GDM1 (cell line): ENCODE measurements at regions not wholly inside any gene's neighbourhood (a gene's known extent, or its start where the extent isn't known, plus 50 kb on each side); places are given as distances from the start of the nearest gene placed in this dataset.
"Not testable (repeated sequence)": the region's sequence is repeated elsewhere in the genome, so short reads cannot be mapped to it uniquely, and the experiment has no call there.

Experiments used
- DNase-seq: peaks from one replicate; lab custom pipeline; 2025; lab: John Stamatoyannopoulos, UW

DNA sequence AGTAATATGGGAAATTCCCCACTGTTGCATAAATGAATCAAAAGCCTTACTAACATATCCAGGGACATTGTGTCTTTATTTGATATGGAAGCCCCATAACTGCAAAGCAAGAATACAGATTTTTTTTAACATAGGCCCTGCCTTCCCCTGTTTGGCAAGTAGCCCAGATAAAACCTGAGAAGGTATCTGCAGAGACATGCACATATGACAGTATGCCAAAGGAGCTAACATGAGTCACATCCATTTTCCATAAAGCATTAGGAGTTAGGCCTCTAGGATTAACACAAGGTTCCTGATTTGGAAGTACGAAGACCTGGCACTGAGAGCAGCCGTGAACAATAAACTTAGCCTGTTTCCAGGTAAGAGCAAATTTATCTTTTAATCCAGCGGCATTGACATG, 1505.9 kb downstream of the UQCRFS1 start:
- DNase-seq = not testable (repeated sequence)

DNA sequence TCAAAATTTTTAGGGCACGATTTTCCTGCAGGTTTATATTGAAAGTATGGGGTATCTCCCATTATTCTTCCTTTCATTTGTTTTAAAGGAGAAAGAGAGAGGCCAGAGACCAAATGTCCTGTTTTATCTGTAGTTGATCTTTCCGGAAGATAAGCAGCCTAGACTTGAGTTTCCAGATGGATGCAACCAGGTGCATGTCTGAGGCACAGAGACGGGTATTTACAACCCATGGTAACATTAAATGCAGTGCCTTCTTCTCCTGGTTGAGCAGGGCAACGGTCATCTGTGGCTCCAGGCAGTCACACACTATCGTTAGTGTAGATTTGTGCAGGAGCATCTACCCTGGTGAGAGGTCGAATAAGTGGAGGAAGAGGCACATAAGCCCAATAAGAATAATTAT, 1507.1 kb downstream of the UQCRFS1 start:
- DNase-seq = no peak

DNA sequence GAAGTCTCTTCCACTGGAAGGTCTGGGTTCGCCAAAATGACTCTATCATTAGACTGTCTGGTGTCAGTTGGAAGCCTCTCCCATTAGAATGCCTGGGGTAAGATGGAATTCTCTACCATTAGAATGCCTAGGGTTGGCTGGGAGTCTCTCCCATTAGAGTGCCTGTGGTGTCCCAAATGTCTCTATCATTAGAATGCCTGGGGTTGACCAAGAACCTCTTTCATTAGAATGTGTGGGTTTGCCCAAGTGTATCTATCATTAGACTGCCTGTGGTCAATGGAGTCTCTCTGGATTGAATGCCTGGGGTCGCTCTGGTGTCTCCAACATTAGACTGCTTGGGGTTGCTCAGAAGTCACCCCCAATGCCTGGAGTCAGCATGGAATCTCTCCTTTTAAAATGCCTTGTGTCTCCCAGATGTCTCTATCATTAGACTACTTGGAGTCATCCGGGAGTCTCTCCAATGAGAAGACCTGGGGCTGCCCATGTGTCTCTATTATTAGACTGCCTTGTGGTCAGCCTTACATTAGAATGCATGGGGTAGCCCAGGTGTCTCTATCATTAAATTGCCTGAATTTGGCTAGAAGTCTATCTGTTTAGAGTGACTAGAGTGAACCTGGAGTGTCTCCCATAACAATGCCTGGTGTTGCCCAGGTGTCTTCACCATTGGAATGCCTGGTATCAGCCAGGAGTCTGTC, 1518.4 kb downstream of the UQCRFS1 start:
- DNase-seq = no peak

DNA sequence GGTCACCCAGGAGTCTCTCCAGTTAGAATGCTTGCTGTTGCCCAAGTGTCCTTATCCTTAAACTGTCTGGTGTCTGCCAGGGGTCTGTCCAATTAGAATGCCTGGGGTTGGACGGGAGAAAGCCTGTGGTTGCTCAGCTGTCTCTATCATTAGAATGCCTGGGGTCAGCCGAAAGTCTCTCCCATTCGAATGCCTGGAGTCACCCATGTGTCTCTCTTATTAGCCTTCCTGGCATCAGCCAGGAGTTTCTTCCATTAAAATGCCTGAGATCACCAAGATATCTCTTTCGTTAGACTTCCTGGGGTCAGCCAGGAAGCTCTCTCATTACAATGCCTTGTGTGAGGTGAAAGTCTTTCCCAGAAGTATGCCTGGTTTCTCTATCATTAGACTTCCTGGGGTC, 1521.0 kb downstream of the UQCRFS1 start:
- DNase-seq = no peak

DNA sequence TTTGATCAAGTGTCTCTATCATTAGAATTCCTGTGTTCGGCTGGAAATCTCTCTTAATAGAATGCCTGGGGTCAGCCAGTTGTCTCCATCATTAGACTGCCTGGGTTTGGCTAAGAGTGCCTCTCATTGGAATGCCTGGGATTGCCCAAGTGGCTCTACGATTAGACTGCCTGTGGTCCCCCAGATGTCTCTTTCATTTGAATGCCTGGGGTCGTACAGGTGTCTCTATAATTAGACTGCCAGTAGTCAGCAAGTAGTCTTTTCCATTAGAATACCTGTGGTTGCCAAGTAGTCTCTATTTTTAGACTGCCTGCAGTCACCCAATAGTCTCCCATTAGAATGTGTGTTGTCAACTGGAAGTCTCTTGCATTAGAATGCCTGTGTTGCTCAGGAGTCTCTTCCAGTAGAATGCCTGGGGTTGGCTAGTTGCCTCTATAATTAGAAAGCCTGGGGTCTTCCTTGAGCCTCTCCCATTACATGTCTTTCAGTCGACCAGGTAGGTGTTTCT, 1523.2 kb downstream of the UQCRFS1 start:
- DNase-seq = no peak

DNA sequence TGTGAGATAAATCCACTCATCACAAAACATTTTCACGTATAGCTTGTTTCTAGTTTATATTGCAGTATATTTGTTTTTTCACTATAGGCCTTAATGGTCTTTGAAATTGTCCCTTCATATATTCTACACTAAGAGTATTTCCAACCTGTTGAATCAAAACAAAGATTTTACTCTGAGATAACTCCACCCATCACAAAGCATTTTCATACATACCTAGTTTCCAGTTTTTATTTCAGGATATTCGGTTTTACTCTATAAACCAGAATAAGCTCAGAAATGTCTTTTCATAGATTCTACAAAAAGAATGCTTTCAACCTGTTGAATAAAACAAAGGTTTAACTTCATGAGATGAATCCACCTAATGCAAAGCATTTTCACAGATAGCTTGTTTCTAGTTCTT, 1528.7 kb downstream of the UQCRFS1 start:
- no peak for DNase-seq

DNA sequence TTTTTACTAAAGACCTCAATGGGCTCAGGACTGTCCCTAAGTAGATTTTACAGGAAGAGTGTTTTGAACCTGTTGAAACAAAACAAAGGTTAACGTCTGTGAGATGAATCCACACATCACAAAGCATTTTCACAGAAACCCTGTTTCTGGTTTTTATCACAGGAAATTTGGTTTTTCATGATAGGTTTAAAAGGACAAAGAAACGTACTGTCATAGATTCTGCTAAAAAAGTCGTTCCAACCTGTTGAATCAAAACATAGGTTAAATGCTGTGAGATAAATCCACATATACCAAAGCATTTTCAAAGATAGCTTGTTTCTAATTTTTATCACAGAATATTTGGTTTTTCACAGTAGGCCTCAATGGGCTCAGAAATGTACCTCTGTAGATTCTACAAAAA, 1531.0 kb downstream of the UQCRFS1 start:
- DNase-seq = no peak

DNA sequence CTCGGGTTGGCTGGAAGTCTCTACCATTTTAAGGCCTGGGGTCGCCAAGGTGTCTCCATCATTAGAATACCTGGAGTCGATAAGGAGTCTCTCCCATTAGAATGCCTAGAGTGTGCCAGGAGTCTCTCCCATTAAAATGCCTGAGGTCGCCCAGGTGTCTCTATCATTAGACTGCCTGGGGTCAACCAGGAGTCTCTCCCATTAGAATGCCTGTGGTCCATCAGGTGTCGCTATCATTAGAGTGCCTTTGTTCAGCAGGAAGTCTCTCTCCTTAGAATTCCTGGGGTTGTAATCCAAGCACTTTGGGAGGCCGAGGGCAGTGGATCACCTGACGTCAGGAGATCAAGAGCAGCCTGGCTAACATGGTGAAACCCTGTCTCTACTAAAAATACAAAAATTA, 1533.0 kb downstream of the UQCRFS1 start:
- DNase-seq = no peak

DNA sequence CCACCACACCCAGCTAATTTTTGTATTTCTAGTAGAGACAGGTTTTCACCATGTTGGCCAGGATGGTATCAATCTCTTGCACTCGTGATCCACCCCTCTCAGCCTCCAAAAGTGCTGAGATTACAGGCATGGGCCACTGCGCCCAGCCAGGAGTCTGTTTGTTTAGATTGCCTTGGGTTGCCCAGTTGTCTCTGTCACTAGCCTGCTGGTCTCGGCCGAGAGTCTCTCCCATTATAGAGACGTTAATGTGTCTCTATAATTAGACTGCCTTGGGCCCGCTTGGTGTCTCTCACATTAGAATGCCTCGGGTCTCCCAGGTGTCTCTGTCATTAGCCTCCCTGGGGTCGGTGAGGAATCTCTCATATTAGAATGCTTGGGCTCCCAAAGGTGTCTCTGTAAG, 1533.6 kb downstream of the UQCRFS1 start:
- no peak for DNase-seq

DNA sequence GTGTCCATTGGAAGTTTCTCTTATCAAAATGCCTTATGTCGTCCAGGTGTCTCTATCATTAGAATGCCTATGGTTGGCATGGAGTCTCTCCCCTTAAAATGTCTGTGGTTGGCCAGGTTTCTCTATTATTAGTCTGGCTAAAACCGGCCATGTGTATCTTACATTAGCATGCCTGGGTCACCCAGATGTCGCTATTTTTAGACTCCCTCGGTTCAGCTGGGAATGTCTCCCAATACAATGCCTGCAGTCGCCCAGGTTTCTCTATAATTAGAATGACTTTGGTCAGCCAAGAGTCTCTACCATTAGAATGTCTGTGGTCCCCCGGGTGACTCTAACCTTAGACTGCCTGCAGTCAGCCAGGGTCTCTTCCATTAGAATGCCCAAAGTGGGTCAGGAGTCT, 1536.1 kb downstream of the UQCRFS1 start:
- no peak for DNase-seq

DNA sequence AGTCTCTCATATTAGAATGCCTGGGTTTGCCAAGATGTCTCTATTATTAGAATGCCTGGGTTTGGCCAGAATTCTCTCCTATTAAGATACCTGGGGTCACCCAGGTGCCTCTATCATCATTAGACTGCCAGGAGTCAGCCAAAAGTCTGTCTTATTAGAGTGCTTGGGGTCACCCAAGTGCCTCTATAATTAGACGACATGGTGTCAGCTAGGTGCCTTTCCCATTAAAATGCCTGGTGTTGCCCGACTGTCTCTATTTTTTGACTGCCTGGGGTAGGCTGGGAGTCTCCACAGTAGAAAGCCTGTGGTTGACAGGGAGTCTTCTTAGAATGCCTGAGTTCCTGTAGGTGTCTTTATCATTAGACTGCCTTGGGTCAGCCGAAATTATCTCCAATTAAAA, 1536.6 kb downstream of the UQCRFS1 start:
- no peak for DNase-seq

DNA sequence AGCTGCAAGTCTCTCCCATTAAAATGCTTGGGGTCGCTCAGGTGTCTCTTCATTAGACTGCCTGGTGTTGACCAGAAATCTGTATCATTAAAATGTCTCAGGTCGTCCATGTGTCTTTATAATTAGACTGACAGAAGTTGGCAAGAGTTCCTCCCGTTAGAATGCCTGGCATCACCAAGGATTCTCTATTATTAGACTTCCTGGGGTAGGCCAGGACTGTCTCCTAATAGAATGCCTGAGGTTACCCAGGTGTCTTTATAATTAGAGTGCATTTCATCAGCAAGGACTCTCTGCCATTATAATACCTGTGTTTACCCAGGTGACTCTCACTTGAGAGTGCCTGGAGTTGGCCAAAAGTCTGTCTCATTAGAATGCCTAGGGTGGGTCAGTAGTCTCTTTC, 1537.2 kb downstream of the UQCRFS1 start:
- DNase-seq = no peak

DNA sequence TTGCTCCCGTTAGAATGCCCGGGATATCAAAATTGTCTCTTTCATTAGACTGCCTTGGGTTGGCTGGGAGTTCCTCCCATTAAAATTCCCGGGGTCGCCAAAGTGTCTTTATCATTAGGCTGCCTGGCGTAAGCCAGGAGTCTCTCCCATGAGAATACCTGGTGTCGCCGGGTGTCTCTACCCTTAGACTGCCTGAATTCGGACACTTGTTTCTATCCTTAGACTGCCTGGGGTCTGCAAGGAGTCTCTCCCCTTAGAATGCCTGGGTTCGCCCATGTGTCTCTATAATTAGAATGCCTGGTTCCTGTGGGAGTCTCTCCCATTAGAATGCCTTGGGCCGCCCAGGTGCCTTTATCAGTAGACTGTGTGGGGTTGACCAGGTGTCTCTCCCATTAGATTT, 1538.2 kb downstream of the UQCRFS1 start:
- DNase-seq = no peak

DNA sequence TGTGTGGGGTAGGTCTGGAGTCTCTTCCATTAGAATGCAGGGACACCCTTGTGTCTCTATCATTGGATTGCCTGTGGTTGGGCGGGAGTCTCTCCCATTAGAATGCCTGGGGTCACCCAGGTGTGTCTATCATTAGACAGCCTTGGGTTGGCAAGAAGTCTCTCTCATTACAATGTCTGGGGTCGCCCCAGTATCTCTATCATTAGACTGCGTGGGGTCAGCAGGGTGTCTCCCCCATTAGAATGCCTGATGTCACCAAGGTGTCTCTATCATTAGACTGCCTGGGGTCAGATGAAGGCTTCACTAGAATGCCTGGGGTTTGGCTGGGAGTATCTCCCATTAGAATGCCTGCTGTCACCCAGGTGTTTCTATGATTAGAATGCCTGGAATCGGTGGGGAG, 1539.0 kb downstream of the UQCRFS1 start:
- no peak for DNase-seq

DNA sequence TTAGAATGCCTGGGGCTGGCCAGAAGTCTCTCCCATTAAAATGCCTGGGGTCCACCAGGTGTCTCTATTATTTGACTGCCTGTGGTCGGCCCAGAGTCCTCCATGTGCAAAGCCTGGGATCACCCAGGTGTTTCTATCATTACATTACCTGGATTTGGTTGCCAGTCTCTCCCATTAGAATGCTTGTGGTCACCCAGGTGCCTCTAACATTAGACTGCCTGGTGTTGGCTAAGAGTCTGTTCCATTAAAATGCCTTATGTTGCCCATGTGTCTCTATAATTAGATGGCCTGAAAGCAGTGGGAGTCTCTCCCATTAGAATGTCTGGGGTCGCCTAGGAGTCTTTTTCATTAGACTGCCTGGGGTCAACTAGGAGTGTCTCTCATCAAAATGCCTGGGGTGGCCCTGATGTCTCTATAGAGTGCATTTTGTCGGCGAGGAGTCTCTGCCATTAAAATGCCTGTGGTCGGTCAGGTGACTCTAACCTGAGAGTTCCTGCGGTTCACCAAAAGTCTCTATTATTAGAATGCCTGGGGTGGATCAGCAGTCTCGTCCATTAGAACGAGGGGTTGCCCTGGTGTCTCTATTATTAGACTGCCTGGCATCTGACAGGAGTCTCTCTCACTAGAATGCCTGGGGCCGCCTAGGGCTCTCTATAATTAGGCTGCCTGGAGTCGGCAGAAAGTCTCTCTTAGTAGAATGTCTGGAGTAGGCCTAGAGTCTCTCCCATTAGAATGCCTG, 1540.5 kb downstream of the UQCRFS1 start:
- DNase-seq = no peak

DNA sequence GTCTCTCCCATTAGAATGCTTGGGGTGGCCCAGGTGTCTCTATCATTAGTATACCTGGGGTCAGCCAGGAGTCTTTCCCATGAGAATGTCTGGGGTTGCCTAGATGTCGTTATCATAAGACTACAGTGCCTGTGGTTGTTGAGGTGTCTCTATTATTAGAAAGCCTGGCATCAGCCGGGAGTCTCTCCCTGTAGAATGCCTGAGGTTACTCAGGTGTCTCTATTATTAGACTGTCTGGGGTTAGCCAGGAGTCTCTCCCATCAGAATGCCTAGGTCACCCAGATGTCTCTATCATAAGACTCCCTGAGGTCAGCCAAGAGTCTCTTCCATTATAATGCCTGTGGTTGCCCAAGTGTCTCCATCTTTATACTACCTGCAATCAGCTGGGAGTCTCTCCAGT, 1541.1 kb downstream of the UQCRFS1 start:
- no peak for DNase-seq

DNA sequence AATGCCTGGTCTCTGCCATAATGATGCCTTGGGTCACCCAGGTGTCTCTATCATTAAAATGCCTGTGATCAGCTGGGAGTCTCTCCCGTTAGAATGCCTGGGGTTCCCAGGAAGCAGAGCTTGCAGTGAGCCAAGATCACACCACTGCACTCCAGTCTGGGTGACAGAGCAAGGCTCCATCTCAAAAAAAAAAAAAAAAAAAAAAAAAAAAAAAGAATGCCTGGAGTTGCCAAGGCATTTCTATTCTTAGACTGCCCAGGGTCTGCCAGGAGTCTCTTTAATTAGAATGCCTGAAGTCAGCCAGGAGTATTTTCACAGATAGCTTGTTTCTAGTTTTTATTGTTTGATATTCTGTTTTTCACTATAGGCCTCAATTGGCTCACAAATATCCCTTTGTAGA, 1552.5 kb downstream of the UQCRFS1 start:
- DNase-seq = no peak

DNA sequence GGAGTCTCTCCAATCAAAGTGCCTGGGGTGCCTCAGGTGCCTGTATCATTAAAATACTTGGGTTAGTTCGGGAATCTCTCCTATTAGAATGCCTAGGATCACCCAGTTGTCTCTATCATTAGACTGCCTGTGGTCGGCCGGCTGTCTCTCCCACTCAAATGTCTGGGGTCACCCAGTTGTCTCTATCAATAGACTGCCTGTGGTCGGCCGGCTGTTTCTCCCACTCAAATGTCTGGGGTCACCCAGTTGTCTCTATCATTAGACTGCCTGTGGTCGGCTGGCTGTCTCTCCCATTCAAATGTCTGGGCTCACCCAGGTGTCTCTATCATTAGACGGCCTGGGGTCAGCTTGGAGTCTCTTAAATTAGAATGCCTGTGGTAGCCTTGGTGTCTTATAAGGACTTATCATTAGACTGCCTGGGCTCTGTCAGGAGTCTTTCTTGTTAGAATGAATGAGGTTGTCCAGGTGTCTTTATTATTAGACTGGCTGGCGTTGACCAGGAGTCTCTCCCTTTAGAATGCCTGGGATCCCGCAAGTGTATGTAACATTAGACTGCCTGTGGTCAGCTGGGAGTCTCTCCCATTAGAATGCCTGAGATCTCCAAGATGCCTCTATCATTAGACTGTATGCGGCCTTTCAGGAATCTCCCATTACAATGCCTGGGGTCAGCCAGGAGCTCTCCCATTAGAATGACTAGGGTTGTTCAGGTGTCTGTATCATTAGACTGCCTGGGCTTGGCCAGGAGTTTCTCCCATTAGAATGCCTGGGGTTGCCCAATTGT, 1555.5 kb downstream of the UQCRFS1 start:
- DNase-seq = no peak

DNA sequence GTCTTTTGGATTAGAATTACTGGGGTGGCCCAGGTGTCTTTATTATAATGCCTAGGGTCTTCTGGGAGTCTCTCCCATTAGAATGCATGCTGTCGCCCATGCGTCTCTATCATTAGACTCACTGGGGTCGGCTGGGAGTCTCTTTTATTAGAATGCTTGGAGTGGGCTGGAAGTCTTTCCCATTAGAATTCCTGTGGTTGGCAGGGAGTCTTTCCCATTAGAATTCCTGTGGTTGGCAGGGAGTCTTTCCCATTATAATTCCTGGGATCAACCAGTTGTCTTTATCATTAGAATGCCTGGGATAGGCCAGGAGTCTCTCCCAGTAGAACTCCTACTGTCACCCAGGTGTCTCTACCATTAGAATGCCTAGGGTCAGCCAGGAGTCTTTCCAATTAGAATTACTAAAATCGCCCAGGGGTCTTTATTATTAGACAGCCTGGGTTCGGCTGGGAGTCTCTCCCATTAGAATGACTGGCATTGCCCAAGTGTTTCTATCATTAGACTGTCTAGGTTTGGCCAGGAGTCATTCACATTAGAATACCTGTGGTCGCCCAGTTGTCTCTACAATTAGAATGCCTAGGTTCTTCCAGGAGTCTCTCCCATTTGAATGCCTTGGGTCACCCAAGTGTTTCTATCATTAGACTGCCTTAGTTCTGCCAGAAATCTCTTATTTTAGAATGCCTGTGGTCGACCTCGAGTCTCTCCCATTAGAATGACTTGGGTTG, 1558.5 kb downstream of the UQCRFS1 start:
- no peak for DNase-seq

DNA sequence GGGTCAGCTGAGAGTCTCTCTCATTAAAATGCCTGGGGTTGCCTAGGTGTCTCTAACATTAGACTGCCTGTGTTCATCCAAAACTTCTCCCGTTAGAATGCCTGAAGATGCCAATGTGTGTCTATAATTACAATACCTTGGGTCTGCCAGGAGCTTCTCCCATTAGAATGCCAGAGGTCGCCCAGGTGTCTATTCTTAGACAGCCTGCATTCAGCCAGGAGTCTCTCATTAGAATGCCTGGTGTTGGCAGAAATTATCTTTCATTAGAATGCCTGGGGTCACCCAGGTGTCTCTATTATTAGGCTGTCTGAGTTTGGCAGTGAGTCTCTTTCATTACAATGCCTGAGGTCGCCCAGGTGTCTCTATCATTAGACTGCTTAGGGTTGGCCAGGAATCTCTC, 1560.2 kb downstream of the UQCRFS1 start:
- no peak for DNase-seq

DNA sequence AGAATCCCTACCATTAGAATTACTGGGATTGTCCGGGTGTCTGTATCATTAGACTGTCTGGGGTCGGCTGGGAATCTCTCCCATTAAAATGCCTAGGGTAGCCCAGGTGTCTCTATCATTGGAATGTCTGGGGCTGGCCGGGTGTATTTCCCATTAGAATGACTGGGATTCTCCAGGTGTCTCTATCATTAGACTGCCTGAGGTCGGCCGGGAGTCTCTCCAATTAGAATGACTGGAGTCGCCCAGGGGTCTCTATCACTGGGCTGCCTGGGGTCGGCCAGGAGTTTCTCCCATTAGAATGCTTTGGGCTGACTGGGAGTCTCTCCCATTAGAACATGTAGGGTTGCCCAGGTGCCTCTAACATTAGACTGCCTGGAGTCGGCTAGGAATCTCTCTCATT, 1560.7 kb downstream of the UQCRFS1 start:
- no peak for DNase-seq

DNA sequence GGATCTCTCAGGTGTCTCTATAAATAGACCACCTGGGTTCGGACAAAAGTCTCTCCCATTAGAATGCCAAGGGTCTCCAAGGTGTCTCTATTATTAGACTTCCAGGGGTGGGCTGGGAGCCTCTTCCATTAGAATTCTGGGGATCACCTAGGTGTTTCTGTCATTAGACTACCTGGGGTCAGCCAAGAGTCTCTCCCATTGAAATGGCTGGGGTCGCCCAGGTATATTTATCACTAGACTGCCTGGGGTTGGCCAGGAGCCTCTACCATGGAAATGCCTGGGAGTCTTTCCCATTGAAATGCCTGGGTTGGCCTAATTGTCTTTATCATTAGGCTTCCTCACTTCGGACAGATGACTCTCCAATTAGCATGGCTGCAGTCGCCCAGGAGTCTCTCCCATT, 1565.5 kb downstream of the UQCRFS1 start:
- no peak for DNase-seq
